ENCODE measurements at regions not wholly inside any gene's neighbourhood (a gene's known extent, or its start where the extent isn't known, plus 50 kb on each side); places are given as distances from the start of the nearest gene placed in this dataset.

GRCh38 chr21:15434163-15434905 lies 295.4 kb upstream of the USP25 start:
- Histone ChIP-seq H3K4ac (ENCODE audit: low read depth, low read length) (no peak overlapping the region), H3K14ac (replicated peaks; ENCODE audit: low read depth, low read length) (no peak overlapping the region), H2AK9ac (replicated peaks; ENCODE audit: low read depth, low read length, poor library complexity) (no peak overlapping the region), H3K4me2 (ENCODE audit: low read depth, low read length) (no peak overlapping the region), H3K9me3 (ENCODE audit: control insufficient read depth, insufficient read depth, low read length) (no peaks in the 10 kb centered on the region), H3K36me3 (ENCODE audit: control insufficient read depth, insufficient read depth, low read length) (no peaks in the 10 kb centered on the region), H3K4me1 (ENCODE audit: control insufficient read depth, insufficient read depth, low read length) (no peaks in the 10 kb centered on the region), H2BK120ac (ENCODE audit: low read depth, low read length) (no peak overlapping the region), H3K79me1 (ENCODE audit: low read depth in 1 of 2, low read length in 2 of 2) (no peaks in the 10 kb centered on the region), H2BK5ac (ENCODE audit: low read depth, low read length, poor library complexity, severe bottlenecking) (no peak overlapping the region), H3K18ac (ENCODE audit: low read depth, low read length) (no peak overlapping the region), H4K5ac (ENCODE audit: low read depth, low read length) (no peak overlapping the region), H3K56ac (ENCODE audit: extremely low read depth, insufficient read depth, low read length) (no peak overlapping the region), H4K20me1 (ENCODE audit: insufficient read depth, low read length) (no peaks in the 10 kb centered on the region), H3K23ac (ENCODE audit: low read depth, low read length) (no peak overlapping the region), H2AK5ac (ENCODE audit: low read depth, low read length) (no peak overlapping the region), H3K4me3 (ENCODE audit: insufficient read depth, low read depth, low read length) (no peak overlapping the region), H3K9me1 (ENCODE audit: insufficient read depth, low read length) (no peaks in the 10 kb centered on the region), H4K8ac (ENCODE audit: low read depth in 2 of 2, low read length in 2 of 2) (no peak overlapping the region), H2AFZ (replicated peaks; ENCODE audit: low read length, poor library complexity) (no peak overlapping the region), H3K27ac (ENCODE audit: insufficient read depth, low read length) (no peak overlapping the region), H2BK20ac (ENCODE audit: low read depth, low read length) (no peak overlapping the region), H3K9ac (ENCODE audit: low read depth, low read length) (no peak overlapping the region), H2BK15ac (ENCODE audit: low read depth, low read length) (no peak overlapping the region), H4K91ac (ENCODE audit: insufficient read depth, low read depth, low read length) (no peak overlapping the region), H3K27me3 (ENCODE audit: control insufficient read depth, insufficient read depth, low read length) (no peaks in the 10 kb centered on the region)
- no peak for TF ChIP-seq CEBPB (IDR thresholded peaks at IDR 0.05; ENCODE audit: low read depth, low read length)
- no peak for TF ChIP-seq SMC3 (IDR thresholded peaks at IDR 0.05; ENCODE audit: low read depth, low read length)
- peak; percentile 75 for TF ChIP-seq MAFK (IDR thresholded peaks at IDR 0.05; ENCODE audit: low read depth, low read length)
- TF ChIP-seq POLR2A (IDR thresholded peaks at IDR 0.05; ENCODE audit: low read depth, low read length): no peak
- TF ChIP-seq RAD21 (IDR thresholded peaks at IDR 0.05; ENCODE audit: low read length): no peak
- BruUV-seq (replicated peaks): no TSS peak
- no peak for ATAC-seq (ENCODE audit: low read depth)
- intact Hi-C loops (cut with micrococcal nuclease): no loop called here
- dilution Hi-C loops (cut with HindIII; ENCODE audit: low sequenced_read_pairs, unreplicated experiment): no loop called here
- CTCF ChIA-PET: no interaction called here
- POLR2A ChIA-PET (ENCODE audit: unreplicated experiment): no interaction called here
- DNase-seq: no peak
- WGBS, 2 experiments (ENCODE audit: extremely low coverage in 2 of 2, insufficient read length in 1 of 2): no CpG with 5 or more reads among the region's 2 CpGs
- in situ Hi-C loops (cut with MboI; ENCODE audit: low sequenced_read_pairs): no loop called here

All from IMR-90 (cell line).